TTC549 (cell line): ENCODE measurements at regions not wholly inside any gene's neighbourhood (a gene's known extent, or its start where the extent isn't known, plus 50 kb on each side); places are given as distances from the start of the nearest gene placed in this dataset.
"Not testable (repeated sequence)": the region's sequence is repeated elsewhere in the genome, so short reads cannot be mapped to it uniquely, and the experiment has no call there.

Experiments
- FAIRE-seq: peaks from 2 replicates; lab custom pipeline; 2012; peaks lifted over from hg19 to GRCh38; lab: Jason Lieb, UNC

- FAIRE-seq: no peak
These were observed 545.4 kb upstream of the TLE4 start for GRCh38 chr9:79026316-79026715.

DNA sequence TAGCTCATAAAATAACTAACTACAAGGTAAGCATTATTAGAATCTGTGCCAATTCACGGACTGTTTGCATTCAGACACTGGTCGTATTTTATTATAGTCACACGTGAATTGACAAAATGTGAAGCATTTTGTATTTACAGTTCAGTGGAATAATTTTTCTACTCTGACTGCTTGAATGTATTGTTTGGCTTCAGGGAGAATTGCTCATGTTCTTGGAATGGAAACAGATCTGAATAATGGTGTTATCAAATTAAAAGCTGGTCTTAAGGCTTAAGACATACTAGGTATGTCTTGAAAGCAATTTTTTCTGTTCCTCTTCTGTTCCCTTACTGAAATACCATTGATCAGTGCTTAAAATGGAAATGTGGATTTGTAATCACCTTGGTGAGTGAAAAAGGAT, 543.7 kb upstream of the TLE4 start:
- FAIRE-seq: no peak

GRCh38 chr9:79034583-79034982, 537.2 kb upstream of the TLE4 start:
- no peak for FAIRE-seq

- FAIRE-seq: no peak
These were observed 534.4 kb upstream of the TLE4 start for GRCh38 chr9:79037338-79037737.

DNA sequence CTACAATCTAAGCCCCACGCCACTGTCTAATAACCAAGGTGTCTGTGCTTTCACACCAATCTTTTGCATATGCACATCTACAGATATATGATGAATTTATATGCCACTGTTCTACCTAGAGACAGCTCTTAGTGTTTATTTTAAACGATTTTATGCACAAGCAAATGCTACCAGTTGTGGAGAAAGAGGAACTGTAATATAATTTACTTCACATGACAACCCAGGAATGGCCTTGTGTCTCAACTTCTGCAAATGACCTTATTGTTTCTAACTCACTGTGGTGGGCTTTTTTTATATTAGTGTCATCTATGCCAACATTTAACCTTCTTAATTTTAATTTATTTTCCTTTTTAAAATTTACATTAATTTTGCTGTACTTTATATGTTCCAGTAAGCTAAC, 531.1 kb upstream of the TLE4 start:
- FAIRE-seq: no peak

- FAIRE-seq: no peak
These were observed 530.5 kb upstream of the TLE4 start for GRCh38 chr9:79041266-79041665.

GRCh38 chr9:79043916-79044315, 527.8 kb upstream of the TLE4 start:
- no peak for FAIRE-seq

GRCh38 chr9:79046401-79046800, 525.4 kb upstream of the TLE4 start:
- FAIRE-seq: no peak

- FAIRE-seq: no peak
These were observed 522.4 kb upstream of the TLE4 start for GRCh38 chr9:79049371-79049770.

DNA sequence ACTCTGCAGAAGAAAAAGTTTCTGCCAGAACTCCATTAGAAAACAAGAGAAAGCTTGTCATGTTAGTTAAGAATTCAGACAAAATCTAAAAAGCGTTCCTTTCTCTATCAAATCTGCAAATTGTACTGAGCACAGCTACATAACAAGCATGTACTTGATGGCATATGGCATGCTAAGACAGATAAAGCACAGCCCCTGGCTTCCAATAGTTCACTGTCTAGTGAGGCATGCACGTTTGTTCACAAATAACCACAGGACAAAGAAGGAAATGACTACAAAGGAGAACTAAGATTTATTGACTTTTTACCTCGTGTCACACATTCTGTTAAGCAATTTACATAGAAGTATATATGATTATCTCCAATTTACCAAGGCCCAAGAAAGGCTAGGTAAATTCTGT, 518.2 kb upstream of the TLE4 start:
- no peak for FAIRE-seq

DNA sequence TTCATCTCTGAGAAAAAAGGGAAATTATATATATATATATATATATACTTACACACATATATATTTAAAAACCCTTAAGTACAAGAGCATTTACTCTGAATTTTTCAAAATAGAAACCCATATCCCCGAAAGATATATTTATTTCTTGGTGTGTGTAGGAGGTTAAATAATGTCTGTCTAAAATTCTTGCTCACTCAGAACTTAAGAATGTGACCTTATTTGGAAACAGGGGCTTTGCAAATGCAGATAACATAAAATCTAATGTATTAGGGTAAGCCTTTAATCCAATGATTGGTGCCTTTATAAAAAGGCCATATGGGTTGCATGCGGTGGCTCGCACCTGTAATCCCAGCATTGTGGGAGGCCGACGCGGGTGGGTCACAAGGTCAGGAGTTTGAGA, 517.3 kb upstream of the TLE4 start:
- FAIRE-seq: no peak

DNA sequence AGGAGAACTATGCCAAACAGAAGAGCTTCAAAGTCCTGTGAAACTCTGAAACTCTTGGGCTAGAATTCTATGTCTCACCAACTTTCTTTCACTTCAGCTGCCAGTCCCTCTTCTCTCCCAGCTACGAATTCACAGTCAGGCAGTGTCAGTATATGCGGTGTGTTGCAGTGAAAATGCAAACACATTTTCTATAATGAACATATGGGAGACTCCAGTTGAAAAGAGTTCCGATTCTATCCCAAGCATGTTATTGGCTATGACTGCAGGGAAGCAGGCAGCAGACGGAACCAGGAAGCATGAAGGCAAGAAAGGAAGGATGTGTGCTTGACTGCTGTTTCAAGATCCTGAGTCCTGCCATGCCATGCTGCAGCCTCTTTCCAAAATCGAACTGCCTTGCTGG, 515.7 kb upstream of the TLE4 start:
- no peak for FAIRE-seq

- FAIRE-seq: no peak
These were observed 514.2 kb upstream of the TLE4 start for GRCh38 chr9:79057576-79057975.

DNA sequence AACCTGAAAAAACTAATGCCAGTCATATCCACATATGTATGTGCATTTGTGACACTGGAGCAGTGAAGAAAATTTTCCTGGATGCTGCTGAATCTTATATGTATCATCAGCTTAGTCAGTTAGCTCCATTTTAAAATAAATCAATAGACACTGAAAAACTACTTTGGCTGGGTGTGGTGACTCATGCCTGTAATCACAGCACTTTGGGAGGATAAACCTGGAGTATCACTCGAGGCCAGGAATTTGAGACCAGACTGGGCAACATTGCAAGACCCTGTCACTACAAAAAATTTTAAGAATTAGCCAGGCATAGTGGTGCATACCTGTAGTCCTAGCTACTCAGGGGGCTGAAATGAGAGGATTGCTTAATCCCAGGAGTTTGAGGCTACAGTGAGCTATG, 511.0 kb upstream of the TLE4 start:
- no peak for FAIRE-seq

DNA sequence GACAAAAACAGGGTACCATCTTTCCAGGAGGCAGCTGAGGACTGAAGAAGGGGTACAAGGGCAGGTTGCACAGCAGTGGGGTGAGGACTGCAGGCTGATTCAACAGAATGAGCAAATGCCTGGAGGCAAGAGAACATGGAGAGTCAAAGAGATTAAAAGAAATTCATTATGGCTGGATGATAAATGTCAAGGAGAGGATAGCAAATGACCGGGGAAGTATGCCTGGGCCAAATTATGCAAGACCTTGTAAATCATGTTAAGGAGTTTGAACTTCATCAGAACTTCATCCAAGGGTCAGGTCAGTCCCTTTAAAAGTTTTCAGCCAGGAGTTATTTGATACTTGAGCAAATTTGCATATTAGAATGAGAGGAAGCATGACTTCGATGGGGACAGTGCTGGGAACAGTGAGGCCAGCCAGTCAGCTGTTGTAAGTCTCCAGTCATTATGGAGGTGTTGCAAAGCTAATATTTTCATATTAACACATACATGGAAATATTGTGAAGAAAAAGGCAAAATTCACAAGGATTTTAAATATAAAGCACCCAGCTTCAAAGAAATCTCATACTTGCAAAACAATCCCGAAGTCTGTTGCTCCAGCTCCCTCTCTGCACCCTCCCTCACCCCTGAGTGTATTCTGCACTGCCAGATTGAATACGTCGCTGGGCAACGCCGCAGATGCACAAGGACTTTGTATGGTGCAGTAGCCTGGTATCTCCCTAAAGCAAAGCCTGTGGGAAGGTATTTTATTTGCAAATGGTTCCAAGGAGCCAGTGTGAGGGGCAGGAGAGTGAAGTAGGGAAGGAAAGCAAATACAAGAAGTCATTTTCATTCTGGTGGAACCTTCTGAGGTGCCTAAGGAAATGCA, 509.8 kb upstream of the TLE4 start:
- FAIRE-seq: no peak

- FAIRE-seq: no peak
These were observed 498.6 kb upstream of the TLE4 start for GRCh38 chr9:79073201-79073600.

GRCh38 chr9:79080536-79080935, 491.2 kb upstream of the TLE4 start:
- FAIRE-seq: no peak

DNA sequence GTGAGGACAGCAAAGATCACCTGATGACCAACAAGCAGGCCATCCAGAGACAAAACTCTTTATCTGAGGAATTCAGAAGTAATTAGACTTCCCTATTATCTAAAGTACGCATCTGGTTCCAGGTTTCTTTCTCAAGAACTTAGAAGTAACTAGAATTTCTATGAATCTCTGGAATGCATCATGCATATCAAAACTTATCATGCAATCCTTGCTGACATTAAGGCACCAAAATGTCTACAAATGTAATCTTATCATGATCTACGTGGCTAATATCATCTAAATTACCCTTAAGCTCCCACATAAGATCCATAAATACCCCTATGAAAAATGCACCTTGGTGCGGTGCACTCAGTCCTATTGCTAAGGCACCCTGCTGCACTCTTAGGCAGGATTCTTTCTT, 488.1 kb upstream of the TLE4 start:
- no peak for FAIRE-seq

DNA sequence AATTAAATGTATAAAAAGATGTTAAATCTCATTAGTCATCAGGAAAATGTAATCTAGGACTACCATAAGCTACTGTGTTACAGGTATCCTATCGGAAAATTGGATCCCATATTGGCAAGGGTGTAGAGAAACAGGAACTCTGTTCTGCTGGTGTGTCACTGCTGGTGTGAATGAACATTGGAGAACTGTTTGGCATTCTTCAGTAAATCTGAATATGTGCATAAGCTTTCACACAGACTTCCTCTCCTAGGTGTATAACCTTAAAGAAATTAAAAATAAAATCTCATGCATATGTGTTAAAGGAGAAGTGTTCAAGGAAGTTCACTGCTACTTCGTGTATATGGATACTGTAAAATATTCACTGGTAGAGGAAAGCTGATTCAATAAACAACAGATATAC, 484.6 kb upstream of the TLE4 start:
- no peak for FAIRE-seq

DNA sequence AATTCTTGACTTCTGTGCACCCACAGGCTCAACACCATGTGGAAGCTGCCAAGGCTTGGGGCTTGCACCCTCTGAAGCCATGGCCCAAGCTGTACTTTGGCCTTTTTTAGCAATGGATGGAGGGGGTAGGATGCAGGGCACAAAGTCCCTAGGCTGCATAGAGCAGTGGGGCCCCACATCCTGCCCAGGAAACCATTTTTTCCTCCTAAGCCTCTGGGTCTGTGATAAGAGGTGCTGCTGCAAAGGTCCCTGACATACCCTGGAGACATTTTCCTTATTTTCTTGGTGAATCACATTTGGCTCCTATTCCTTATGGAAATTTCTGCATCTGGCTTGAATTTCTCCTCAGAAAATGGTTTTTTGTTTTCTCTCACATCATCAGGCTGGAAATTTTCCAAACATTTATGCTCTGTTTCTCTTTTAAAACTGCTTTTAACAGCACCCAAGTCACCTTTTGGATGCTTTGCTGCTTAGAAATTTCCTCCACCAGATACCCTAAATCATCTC, 482.7 kb upstream of the TLE4 start:
- no peak for FAIRE-seq

GRCh38 chr9:79089851-79090250, 481.9 kb upstream of the TLE4 start:
- not testable (repeated sequence) for FAIRE-seq

DNA sequence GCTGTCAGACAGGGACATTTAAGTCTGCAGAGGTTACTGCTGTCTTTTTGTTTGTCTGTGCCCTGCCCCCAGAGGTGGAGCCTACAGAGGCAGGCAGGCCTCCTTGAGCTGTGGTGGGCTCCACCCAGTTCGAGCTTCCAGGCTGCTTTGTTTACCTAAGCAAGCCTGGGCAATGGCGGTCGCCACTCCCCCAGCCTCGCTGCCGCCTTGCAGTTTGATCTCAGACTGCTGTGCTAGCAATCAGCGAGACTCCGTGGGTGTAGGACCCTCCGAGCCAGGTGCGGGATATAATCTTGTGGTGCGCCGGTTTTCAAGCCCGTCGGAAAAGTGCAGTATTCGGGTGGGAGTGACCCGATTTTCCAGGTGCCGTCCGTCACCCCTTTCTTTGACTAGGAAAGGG, 468.5 kb upstream of the TLE4 start:
- not testable (repeated sequence) for FAIRE-seq

GRCh38 chr9:79104216-79104615, 467.5 kb upstream of the TLE4 start:
- no peak for FAIRE-seq

DNA sequence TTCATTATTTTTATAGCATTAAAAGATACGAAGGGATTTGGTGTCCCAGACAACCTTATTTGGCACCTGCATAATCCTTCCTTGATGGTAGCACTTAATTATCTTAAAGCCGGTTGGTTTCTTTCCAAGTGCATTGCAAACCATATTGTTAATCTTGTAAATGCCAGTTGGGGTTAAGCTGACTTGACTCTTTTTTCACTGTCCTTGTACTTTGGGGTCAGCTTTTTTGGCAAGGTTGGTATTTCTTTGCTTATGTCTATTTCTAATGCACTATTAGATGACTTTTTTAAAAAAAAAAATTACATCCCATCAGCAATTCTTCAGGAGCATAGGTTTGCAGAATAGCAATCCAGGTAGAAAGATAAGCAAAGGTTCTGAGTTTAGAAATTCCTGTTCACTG, 466.8 kb upstream of the TLE4 start:
- FAIRE-seq: no peak
